Testis (tissue), 2 donors: ENCODE measurements at regions not wholly inside any gene's neighbourhood (a gene's known extent, or its start where the extent isn't known, plus 50 kb on each side); places are given as distances from the start of the nearest gene placed in this dataset.
"Not testable (repeated sequence)": the region's sequence is repeated elsewhere in the genome, so short reads cannot be mapped to it uniquely, and the experiment has no call there.

ENCODE experiments used
- DNase-seq: peaks from one replicate; pipeline ENCODE4 v3.0.0-alpha.2; 2019
- H3K27ac ChIP-seq, 2 donors: fragments of 200-600 bp; sonication (generic); one replicate each; pipeline ENCODE4 v1.5.1; 2019
- H3K27me3 ChIP-seq: fragments of 200-600 bp; sonication (generic); one replicate; pipeline ENCODE4 v1.5.1; 2019
- H3K36me3 ChIP-seq: fragments of 200-600 bp; sonication (generic); one replicate; pipeline ENCODE4 v1.5.1; 2017; ENCODE audit warnings: low read depth; ENCODE audit errors: missing control alignments
- H3K4me1 ChIP-seq: fragments of 200-600 bp; sonication (generic); one replicate; pipeline ENCODE4 v1.5.1; 2019
- H3K4me3 ChIP-seq, 2 donors: fragments of 200-600 bp; sonication (generic); one replicate each; pipeline ENCODE4 v1.5.1; 2017 to 2019
- H3K9me3 ChIP-seq: fragments of 200-600 bp; sonication (generic); one replicate; pipeline ENCODE4 v1.5.1; 2017
- POLR2A ChIP-seq: fragments of 450-650 bp; IDR thresholded peaks from one replicate; pipeline ENCODE4 v1.6.1; 2017; ENCODE audit warnings: antibody characterized with exemption, mild to moderate bottlenecking, moderate library complexity
- WGBS, 2 donors: methylation state at CpG; one replicate each; pipeline ENCODE4 v1.1.5; 2018; 5-methylcytosine and 5-hydroxymethylcytosine counted together
- intact Hi-C: fragments of 100-400 bp; cut with DNase I; formaldehyde crosslinking; loops from one replicate; pipeline ENCODE4 v1.15.1; 2023; ENCODE audit warnings: low total_unique reads
- TF ChIP-seq, protein P1 (sequence below), 3 experiments: fragments of 450-650 bp in 2 of 3; fragments of 200-600 bp in 1 of 3; sonication (generic) in 1 of 3; IDR thresholded peaks; one replicate each; pipeline ENCODE4 v1.5.1; 2016 to 2019; ENCODE audit warnings: antibody characterized with exemption in 3 of 3, mild to moderate bottlenecking in 2 of 3, moderate library complexity in 1 of 3

DNA sequence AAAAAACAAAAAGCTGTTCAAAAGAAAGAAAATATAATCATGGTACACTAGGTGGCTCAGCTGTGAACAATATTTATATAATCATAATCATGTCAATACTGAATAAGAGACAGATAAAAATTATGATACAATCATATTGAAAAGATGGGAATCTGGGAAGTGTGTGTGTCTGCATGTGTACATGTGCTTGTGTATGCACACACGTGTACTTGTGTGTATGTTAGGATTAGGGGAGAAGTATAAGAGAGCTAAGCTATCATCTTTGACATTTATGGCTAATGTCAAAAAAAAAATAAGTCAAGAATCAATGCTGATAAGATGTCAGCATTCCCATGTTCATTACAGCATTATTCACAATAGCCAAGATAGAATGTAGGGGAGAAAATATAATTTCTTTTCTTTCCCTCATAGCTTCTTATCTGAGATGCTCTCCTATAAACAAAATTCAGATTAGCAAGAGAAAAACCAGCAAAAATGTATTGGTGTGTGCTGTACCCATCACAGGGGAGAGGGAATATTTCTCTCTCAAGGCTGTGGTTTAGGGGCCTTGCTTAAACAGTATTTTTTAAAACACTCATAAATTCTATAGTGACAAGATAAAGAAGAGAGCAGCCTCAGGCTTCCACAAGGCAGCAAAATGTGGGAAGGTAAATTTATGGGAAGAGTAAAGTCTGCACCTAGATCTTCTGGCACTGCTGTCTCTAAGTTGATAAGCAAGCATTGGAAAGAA is 63.4 kb upstream of the ITGA11 start:
- H3K4me3 ChIP-seq, result no peak overlapping the region
- no peaks in the 10 kb centered on the region for H3K27me3 ChIP-seq
- intact Hi-C loops, result no loop called here
- H3K9me3 ChIP-seq, result no peaks in the 10 kb centered on the region
- WGBS, 2 donors, result 80 to 84% methylated on average over 1 of the region's 1 CpG
- TF ChIP-seq POLR2A, result no peak
- TF ChIP-seq, protein P1, sequence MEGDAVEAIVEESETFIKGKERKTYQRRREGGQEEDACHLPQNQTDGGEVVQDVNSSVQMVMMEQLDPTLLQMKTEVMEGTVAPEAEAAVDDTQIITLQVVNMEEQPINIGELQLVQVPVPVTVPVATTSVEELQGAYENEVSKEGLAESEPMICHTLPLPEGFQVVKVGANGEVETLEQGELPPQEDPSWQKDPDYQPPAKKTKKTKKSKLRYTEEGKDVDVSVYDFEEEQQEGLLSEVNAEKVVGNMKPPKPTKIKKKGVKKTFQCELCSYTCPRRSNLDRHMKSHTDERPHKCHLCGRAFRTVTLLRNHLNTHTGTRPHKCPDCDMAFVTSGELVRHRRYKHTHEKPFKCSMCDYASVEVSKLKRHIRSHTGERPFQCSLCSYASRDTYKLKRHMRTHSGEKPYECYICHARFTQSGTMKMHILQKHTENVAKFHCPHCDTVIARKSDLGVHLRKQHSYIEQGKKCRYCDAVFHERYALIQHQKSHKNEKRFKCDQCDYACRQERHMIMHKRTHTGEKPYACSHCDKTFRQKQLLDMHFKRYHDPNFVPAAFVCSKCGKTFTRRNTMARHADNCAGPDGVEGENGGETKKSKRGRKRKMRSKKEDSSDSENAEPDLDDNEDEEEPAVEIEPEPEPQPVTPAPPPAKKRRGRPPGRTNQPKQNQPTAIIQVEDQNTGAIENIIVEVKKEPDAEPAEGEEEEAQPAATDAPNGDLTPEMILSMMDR (IDR thresholded peaks at IDR 0.05), result no peak
- no peaks in the 10 kb centered on the region for H3K36me3 ChIP-seq
- H3K27ac ChIP-seq, result no peak overlapping the region
- no peaks in the 10 kb centered on the region for H3K4me1 ChIP-seq
- no peak for DNase-seq

DNA sequence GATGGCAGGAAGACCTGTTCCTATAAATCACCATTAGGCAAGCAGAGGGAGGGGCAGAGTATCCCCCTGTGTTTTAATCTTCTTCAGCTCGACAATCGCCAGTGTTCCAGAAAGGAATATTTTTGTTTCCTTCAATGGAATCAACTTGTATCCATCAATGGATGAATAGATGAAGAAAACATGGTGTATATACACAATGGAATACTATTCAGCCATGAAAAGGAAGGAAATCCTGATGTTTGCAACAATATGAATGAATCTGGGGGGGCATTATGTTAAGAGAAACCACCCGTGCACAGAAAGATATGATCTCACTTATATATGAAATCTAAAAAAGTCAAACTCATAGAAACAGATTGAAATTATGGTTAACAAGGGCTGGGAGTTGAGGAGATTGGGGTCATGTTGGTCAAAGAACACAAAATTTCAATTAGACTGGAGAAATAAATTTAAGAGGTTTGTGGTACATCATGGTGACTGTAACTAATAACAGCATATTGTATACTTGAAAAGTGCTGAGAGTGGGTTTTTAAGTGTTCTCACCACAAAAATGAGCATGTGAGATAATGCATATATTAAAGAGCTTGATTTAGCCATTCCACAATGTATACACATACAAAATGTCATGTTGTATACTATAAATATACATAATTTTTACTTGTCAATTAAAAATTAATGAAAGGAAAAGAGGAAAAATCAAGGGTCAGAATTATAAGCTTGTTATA is 64.2 kb upstream of the ITGA11 start:
- Histone ChIP-seq H3K27me3 (no peaks in the 10 kb centered on the region), H3K27ac (no peak overlapping the region), H3K4me1 (no peaks in the 10 kb centered on the region), H3K36me3 (no peaks in the 10 kb centered on the region), H3K9me3 (no peaks in the 10 kb centered on the region), H3K4me3 (no peak overlapping the region)
- 64 to 69% methylated on average over 3 of the region's 3 CpGs for WGBS, 2 donors
- intact Hi-C loops, result no loop called here
- DNase-seq, result no peak
- TF ChIP-seq, protein P1 (IDR thresholded peaks at IDR 0.05), result no peak
- TF ChIP-seq POLR2A, result no peak

DNA sequence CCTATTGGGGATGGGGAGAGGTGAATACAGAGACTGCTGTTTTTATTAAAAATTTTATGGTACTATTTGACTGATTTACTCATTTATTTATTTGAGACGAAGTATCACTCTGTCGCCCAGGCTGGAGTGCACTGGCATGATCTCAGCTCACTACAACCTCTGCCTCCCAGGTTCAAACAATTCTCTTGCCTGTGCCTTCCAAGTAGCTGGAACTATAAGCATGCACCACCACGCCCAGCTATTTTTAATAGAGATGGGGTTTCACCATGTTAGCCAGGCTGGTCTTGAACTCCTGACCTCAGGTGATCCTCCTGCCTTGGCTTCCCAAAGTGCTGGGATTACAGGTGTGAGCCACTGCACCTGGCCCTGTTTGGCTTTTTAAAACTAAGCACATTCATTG is 64.8 kb upstream of the ITGA11 start:
- H3K4me1 ChIP-seq, H3K9me3 ChIP-seq, DNase-seq, H3K36me3 ChIP-seq, intact Hi-C loops, H3K27ac ChIP-seq, H3K4me3 ChIP-seq, H3K27me3 ChIP-seq: not testable (repeated sequence)
- WGBS, 2 donors, result 80 to 96% methylated on average over 3 of the region's 3 CpGs

DNA sequence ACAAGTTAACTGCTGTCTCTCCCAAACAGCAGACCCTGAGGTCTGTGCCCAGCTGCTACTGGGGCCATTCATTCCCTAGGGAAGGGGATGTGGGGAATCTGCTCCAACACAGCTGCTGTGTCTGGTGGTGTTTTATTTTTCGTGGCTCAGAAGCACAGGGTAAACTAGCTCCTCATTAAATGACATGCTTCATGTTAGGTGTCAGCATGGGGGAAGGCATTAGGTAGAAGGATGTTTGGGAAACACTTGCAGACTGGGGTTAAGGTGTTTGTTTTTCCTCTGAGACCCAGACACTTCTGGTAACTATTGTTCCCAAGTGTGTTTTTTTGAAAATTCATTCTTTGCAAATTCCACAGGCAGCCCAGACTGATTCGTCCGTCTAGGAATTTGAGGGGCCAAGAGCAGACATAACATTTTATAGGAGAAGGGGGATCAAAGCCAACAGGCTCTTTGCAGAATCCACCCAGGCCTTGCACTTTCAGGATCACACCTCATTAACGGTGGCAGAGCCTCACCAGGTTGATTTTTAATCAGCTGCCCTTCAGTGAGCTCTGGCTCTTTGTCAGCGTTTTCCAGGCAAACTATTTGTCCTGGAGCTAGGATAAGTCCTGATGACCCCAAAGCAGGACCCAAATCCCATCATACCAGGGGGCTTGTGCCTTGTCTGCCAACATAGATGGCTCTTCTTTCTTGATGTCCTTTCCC is 65.4 kb upstream of the ITGA11 start:
- no peak for DNase-seq
- no peak for TF ChIP-seq POLR2A
- TF ChIP-seq, protein P1 (IDR thresholded peaks at IDR 0.05), result no peak
- no peaks in the 10 kb centered on the region for H3K27me3 ChIP-seq
- no peaks in the 10 kb centered on the region for H3K9me3 ChIP-seq
- 76 to 78% methylated on average over 5 of the region's 5 CpGs for WGBS, 2 donors
- no peaks in the 10 kb centered on the region for H3K4me1 ChIP-seq
- no peak overlapping the region for H3K27ac ChIP-seq
- no peak overlapping the region for H3K4me3 ChIP-seq
- H3K36me3 ChIP-seq, result no peaks in the 10 kb centered on the region
- intact Hi-C loops, result no loop called here

DNA sequence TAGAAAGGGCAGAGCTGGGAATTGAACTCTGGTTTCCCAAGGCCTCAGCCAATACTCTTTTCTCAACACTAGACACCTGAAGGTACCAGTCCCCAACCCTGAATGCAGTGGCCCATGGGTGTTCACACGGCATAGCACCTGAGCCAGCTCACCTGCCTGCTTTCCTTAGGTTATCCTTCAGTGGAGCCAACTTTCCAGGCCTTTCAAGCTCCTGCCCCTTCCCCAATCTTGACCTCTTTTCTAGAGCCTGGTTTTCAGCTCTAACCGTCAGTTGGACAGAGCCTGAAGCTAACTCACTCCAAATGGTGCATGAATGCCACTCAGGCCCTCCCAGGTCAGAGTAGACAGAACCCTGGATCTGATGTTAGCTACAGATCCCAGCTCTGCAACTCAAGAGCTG is 66.1 kb upstream of the ITGA11 start:
- Histone ChIP-seq H3K4me3 (no peak overlapping the region), H3K27ac (no peak overlapping the region), H3K27me3 (no peaks in the 10 kb centered on the region), H3K9me3 (no peaks in the 10 kb centered on the region), H3K36me3 (no peaks in the 10 kb centered on the region), H3K4me1 (no peaks in the 10 kb centered on the region)
- WGBS, 2 donors, result 97 to 100% methylated on average over 2 of the region's 2 CpGs
- intact Hi-C loops, result no loop called here
- TF ChIP-seq, protein P1 (IDR thresholded peaks at IDR 0.05), result no peak
- TF ChIP-seq POLR2A, result no peak
- DNase-seq, result no peak
